GM19035 (cell line): ENCODE measurements at regions not wholly inside any gene's neighbourhood (a gene's known extent, or its start where the extent isn't known, plus 50 kb on each side); places are given as distances from the start of the nearest gene placed in this dataset.
"Not testable (repeated sequence)": the region's sequence is repeated elsewhere in the genome, so short reads cannot be mapped to it uniquely, and the experiment has no call there.

ENCODE experiments used
- ATAC-seq: cut with Tn5 transposase; IDR thresholded peaks from one replicate; pipeline ENCODE4 v1.9.1; 2021; ENCODE audit not compliant: unreplicated experiment

- no peak for ATAC-seq
Measured at GRCh38 chr10:46198516-46198915, 88.3 kb upstream of the ANTXRL start.

GRCh38 chr10:46202405-46202804 is 84.4 kb upstream of the ANTXRL start:
- not testable (repeated sequence) for ATAC-seq

- ATAC-seq, result not testable (repeated sequence)
Measured at GRCh38 chr10:46204482-46205102, 82.2 kb upstream of the ANTXRL start.

GRCh38 chr10:46210427-46210826 is 76.4 kb upstream of the ANTXRL start:
- ATAC-seq, result not testable (repeated sequence)

- ATAC-seq, result no peak
Measured at GRCh38 chr10:46215426-46215825, 71.4 kb upstream of the ANTXRL start.

GRCh38 chr10:46216003-46216634 is 70.7 kb upstream of the ANTXRL start:
- no peak for ATAC-seq

- ATAC-seq, result no peak
Measured at GRCh38 chr10:46216836-46217751, 69.7 kb upstream of the ANTXRL start.

- ATAC-seq, result no peak
Measured at GRCh38 chr10:46217752-46218453, 68.9 kb upstream of the ANTXRL start.

- ATAC-seq, result no peak
Measured at GRCh38 chr10:46218921-46219320, 67.9 kb upstream of the ANTXRL start.

- not testable (repeated sequence) for ATAC-seq
Measured at GRCh38 chr10:46219431-46219990, 67.3 kb upstream of the ANTXRL start.

- no peak for ATAC-seq
Measured at GRCh38 chr10:46220187-46220586, 66.6 kb upstream of the ANTXRL start.

GRCh38 chr10:46220872-46221538 is 65.8 kb upstream of the ANTXRL start:
- ATAC-seq, result no peak

GRCh38 chr10:46222364-46222935 is 64.3 kb upstream of the ANTXRL start:
- no peak for ATAC-seq

GRCh38 chr10:46223064-46223480 is 63.7 kb upstream of the ANTXRL start:
- no peak for ATAC-seq

GRCh38 chr10:46223626-46224413 is 63.0 kb upstream of the ANTXRL start:
- ATAC-seq, result no peak

- no peak for ATAC-seq
Measured at GRCh38 chr10:46224414-46224682, 62.4 kb upstream of the ANTXRL start.

- no peak for ATAC-seq
Measured at GRCh38 chr10:46225597-46225996, 61.2 kb upstream of the ANTXRL start.

- no peak for ATAC-seq
Measured at GRCh38 chr10:46226232-46226631, 60.6 kb upstream of the ANTXRL start.

- ATAC-seq, result no peak
Measured at GRCh38 chr10:46226900-46227558, 59.8 kb upstream of the ANTXRL start.
